Mucosa of rectum (tissue), 2 donors: ENCODE measurements at regions not wholly inside any gene's neighbourhood (a gene's known extent, or its start where the extent isn't known, plus 50 kb on each side); places are given as distances from the start of the nearest gene placed in this dataset.

Experiments used
- H3K27ac ChIP-seq, 2 donors: one replicate each; pipeline ENCODE4 v1.7.0; 2013; ENCODE audit warnings: inconsistent platforms in 2 of 2, low read depth in 2 of 2, low read length in 2 of 2
- H3K27me3 ChIP-seq, 2 donors: one replicate each; pipeline ENCODE4 v1.7.0; 2013; ENCODE audit warnings: low read length in 2 of 2; ENCODE audit not compliant: control insufficient read depth in 2 of 2, insufficient read depth in 2 of 2
- H3K36me3 ChIP-seq, 2 donors: one replicate each; pipeline ENCODE4 v1.7.0; 2013; ENCODE audit warnings: low read length in 2 of 2; ENCODE audit not compliant: control insufficient read depth in 2 of 2, insufficient read depth in 2 of 2
- H3K4me1 ChIP-seq, 2 donors: one replicate each; pipeline ENCODE4 v1.7.0; 2013; ENCODE audit warnings: low read length in 2 of 2, mild to moderate bottlenecking in 1 of 2; ENCODE audit not compliant: control insufficient read depth in 2 of 2, insufficient read depth in 2 of 2
- H3K4me3 ChIP-seq, 2 donors: one replicate each; pipeline ENCODE4 v1.7.0; 2013; ENCODE audit warnings: low read length in 2 of 2
- H3K9ac ChIP-seq, 2 donors: one replicate each; pipeline ENCODE4 v1.7.0; 2013; ENCODE audit warnings: low read length in 2 of 2, low read depth in 1 of 2, mild to moderate bottlenecking in 1 of 2
- H3K9me3 ChIP-seq, 2 donors: one replicate each; pipeline ENCODE4 v1.7.0; 2013; ENCODE audit warnings: low read length in 2 of 2; ENCODE audit not compliant: control insufficient read depth in 2 of 2
- donor health status: healthy.
- donor health status: Normal muscosa, but diverticular disease.

DNA sequence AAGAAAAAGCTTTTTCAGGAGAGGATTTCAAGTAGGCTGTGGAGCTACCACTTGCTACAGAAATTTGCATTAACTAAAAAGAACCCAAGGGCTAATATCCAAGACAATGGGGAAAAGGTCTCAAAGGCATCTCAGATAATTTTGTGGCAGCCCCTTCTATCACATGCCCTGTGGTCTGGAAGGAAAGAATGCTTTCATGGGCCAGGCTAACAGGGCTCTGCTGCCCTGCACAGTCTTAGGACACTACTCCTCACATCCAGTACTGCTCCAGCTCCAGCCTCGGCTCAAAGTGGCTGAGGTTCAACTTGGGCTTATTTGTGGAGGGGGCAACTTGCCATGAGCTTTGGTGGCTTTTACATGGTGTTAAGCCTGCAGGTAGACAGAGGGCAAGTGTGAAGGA, 1150.3 kb downstream of the CNTNAP5 start:
- no peaks in the 10 kb centered on the region for H3K9me3 ChIP-seq
- H3K27ac ChIP-seq, result no peak overlapping the region
- H3K9ac ChIP-seq, result no peak overlapping the region
- no peaks in the 10 kb centered on the region for H3K27me3 ChIP-seq
- no peaks in the 10 kb centered on the region for H3K4me1 ChIP-seq
- no peak overlapping the region for H3K4me3 ChIP-seq
- H3K36me3 ChIP-seq, result no peaks in the 10 kb centered on the region

DNA sequence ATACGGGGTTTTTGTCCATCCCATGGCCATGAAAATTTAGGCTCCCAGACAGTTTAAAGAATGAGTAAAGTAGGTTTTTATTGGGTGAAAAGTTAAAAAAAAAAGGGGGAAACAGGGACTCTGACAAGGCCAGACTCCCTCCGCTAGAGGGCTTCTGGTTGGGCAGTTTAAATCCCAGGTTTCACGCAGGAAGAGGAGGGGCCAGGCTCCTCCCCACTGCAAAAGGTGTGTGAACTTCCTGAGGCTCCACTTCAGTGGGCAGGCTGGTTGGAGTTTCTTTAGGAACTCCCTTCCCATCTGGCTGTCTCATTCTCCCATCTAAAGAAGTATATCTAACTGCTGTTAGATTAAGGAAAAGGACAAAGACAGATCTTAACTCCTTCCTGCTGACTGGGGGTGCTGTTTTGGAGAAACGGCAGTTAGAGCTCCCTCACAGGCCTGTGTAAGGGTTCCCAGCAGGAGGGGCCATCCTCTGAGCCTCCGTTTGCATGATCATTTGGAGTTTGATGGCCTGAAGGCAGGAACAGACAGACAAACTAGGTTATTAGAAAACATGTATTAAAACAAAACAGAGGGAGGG, 1160.7 kb downstream of the CNTNAP5 start:
- H3K4me3 ChIP-seq, result no peak overlapping the region
- no peak overlapping the region for H3K9ac ChIP-seq
- no peak overlapping the region for H3K27ac ChIP-seq
- no peaks in the 10 kb centered on the region for H3K27me3 ChIP-seq
- no peaks in the 10 kb centered on the region for H3K36me3 ChIP-seq
- H3K4me1 ChIP-seq, result no peaks in the 10 kb centered on the region
- H3K9me3 ChIP-seq, result no peaks in the 10 kb centered on the region

DNA sequence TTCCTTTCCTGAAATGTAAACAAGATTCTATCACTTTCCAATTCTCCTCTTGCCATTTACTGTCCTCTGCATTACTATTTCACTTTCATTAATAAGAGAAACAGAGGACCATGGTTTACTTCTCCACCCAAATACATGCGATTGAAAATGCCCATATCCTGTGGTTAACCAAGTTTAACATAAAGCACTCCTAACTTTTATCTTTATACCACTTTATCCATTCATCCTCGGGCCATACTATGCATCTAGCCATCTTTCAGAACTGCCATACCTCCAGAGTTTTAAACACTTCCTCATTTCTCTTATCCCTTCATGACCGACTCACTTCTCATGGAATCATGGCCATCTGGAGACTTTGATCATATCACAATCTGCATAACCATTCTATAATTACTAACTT, 1182.3 kb downstream of the CNTNAP5 start:
- no peak overlapping the region for H3K4me3 ChIP-seq
- no peaks in the 10 kb centered on the region for H3K4me1 ChIP-seq
- H3K27ac ChIP-seq, result no peak overlapping the region
- no peaks in the 10 kb centered on the region for H3K36me3 ChIP-seq
- H3K9me3 ChIP-seq, result no peaks in the 10 kb centered on the region
- H3K9ac ChIP-seq, result no peak overlapping the region
- H3K27me3 ChIP-seq, result no peaks in the 10 kb centered on the region

DNA sequence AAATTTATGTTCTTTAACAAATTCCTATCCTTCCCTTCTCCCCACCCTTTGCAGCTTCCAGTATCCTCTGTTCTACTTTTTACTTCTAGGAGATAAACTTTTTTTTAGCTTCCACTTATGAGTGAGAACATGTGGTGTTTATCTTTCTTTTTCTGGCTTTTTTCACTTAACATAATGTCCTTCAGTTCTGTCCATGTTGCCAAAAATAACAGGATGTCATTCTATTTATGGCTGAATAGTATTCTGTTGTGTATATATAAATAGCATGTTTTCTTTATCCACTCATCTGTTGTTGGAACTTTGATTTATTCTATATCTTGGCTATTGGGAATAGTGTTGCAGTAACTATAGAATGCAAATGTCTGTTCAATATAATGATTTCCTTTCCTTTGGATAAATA, 1191.2 kb downstream of the CNTNAP5 start:
- Histone ChIP-seq H3K27me3 (no peaks in the 10 kb centered on the region), H3K4me3 (no peak overlapping the region), H3K9me3 (no peaks in the 10 kb centered on the region), H3K36me3 (no peaks in the 10 kb centered on the region), H3K9ac (no peak overlapping the region), H3K27ac (no peak overlapping the region), H3K4me1 (no peaks in the 10 kb centered on the region)

DNA sequence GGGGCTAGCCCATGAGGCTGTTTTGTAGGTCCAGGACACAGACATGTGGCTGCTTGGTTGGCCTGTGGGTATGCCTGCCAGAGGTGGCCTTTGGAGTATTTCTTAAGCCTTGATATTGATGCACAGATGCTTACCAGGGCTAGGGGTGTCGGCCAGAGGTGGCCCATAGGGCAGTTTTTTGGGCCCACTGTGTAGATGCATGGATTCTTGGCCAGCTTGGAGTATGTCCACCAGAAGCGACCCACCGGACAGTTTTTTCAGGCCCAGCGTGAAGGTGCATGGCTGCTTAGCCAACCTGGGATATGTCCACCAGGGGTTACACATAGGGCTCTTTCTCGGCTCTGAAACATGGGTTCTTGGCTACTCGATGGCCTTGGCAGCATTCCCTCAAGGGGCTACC, 1199.1 kb downstream of the CNTNAP5 start:
- H3K27me3 ChIP-seq, result no peaks in the 10 kb centered on the region
- H3K4me3 ChIP-seq, result no peak overlapping the region
- no peaks in the 10 kb centered on the region for H3K36me3 ChIP-seq
- no peak overlapping the region for H3K27ac ChIP-seq
- no peak overlapping the region for H3K9ac ChIP-seq
- H3K9me3 ChIP-seq, result no peaks in the 10 kb centered on the region
- H3K4me1 ChIP-seq, result no peaks in the 10 kb centered on the region

DNA sequence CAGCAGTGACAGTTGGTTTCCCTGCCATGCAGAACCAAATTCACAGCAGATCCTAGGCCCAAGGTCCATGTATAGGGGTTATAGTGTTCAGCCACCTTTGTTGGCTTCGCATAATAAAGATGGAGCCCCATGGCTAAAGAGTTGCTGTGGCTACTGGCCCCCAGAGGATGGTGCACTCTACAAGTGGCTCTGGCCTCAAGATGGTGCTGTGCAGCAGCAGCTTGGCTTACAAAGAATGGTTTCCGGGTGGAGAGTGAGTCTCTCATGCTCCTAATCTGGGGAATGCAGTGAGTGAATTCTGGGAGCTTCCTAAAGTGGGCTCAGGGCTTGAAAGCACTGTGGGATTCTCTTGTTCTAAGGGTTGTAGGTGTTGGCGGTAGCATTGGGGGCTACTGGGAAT, 1199.7 kb downstream of the CNTNAP5 start:
- no peak overlapping the region for H3K4me3 ChIP-seq
- H3K9ac ChIP-seq, result no peak overlapping the region
- no peaks in the 10 kb centered on the region for H3K27me3 ChIP-seq
- H3K9me3 ChIP-seq, result no peaks in the 10 kb centered on the region
- H3K27ac ChIP-seq, result no peak overlapping the region
- no peaks in the 10 kb centered on the region for H3K4me1 ChIP-seq
- no peaks in the 10 kb centered on the region for H3K36me3 ChIP-seq

DNA sequence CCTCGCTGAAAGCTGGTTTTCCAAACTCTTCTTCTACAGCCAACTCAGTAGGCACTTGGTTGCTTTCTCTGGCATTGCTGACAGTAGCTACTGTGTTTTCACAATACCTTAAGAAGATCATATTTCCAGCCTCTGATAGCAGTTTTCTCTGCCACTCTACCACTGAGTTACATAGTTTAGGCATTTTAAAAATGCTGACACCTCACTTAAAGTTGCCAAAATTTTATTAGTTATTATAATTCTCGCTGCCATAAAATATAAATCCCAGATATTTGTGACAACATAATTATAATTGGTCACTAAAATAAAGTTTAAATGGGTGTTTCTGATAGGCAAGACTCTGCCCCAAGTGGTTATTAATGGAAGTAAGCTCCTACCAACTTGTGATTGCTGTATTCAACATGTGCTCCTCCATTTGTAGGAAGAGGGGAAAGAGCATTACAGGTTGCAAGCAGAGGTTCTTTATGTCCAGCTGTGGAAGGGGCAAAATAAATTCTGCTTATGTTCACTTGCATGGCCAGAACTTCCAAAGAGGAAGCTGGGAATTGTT, 1202.8 kb downstream of the CNTNAP5 start:
- Histone ChIP-seq H3K9ac (no peak overlapping the region), H3K9me3 (no peaks in the 10 kb centered on the region), H3K27me3 (no peaks in the 10 kb centered on the region), H3K36me3 (no peaks in the 10 kb centered on the region), H3K4me1 (no peaks in the 10 kb centered on the region), H3K4me3 (no peak overlapping the region), H3K27ac (no peak overlapping the region)

DNA sequence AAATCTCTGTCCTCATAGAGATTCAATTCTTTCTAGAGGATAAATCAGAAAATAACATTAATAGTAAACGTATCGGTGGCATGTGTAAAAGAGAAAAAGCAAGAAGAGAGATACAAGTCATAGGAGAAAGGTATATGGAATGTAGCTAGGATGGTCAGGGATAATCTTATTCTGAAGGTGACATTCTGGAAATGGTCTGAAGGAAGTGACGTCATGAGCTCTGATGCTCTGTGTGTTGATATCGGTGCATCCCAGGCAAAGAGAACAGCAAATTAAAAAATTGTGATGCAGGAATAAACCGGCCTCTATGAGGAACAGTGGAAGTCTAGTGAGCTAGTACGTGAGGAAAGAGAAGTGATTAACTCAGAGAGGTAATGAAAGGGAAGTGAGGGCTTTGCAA, 1215.8 kb downstream of the CNTNAP5 start:
- H3K9ac ChIP-seq, result no peak overlapping the region
- no peak overlapping the region for H3K4me3 ChIP-seq
- H3K4me1 ChIP-seq, result no peaks in the 10 kb centered on the region
- H3K27ac ChIP-seq, result no peak overlapping the region
- H3K27me3 ChIP-seq, result no peaks in the 10 kb centered on the region
- no peaks in the 10 kb centered on the region for H3K36me3 ChIP-seq
- no peaks in the 10 kb centered on the region for H3K9me3 ChIP-seq

DNA sequence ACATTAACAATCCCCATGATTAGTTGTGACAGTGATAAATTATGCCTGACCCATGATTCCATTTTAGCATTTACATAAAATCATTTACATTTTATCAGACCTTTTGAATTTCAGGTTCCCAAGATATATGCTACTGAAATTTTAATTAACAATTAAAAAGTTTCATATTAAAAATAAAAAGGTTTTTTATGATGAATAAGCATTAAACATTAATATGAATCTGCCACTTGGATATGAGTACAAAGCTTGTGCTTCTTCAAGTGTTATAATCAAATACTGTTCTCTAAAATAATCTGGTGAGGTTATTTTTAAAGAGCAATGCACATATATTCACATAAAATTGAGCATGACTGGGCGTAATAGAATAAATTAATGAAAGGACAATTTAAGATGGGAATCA, 1218.0 kb downstream of the CNTNAP5 start:
- no peak overlapping the region for H3K9ac ChIP-seq
- H3K4me3 ChIP-seq, result no peak overlapping the region
- no peaks in the 10 kb centered on the region for H3K36me3 ChIP-seq
- H3K4me1 ChIP-seq, result no peaks in the 10 kb centered on the region
- H3K27ac ChIP-seq, result no peak overlapping the region
- no peaks in the 10 kb centered on the region for H3K9me3 ChIP-seq
- no peaks in the 10 kb centered on the region for H3K27me3 ChIP-seq

DNA sequence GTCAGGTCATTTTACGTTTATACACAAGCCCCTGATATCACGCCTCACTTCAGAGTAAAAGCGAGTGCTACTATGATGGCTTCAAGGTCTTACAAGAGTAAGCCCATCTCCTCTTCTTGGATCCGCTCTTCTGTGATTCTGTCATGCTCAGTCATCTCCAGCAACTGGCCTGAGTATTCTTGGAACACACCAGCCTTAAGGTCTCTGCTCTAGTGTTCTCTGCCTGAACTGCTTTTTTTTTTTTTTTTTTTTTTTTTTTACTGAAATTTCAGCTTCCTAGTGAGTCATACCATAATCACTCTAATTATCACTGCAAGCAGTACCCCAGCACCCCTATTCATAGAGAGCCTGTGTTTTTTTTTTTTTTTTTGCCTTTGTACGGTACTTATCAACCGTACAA, 1228.9 kb downstream of the CNTNAP5 start:
- no peak overlapping the region for H3K4me3 ChIP-seq
- no peak overlapping the region for H3K9ac ChIP-seq
- H3K4me1 ChIP-seq, result no peaks in the 10 kb centered on the region
- no peaks in the 10 kb centered on the region for H3K36me3 ChIP-seq
- no peaks in the 10 kb centered on the region for H3K9me3 ChIP-seq
- no peaks in the 10 kb centered on the region for H3K27me3 ChIP-seq
- no peak overlapping the region for H3K27ac ChIP-seq

DNA sequence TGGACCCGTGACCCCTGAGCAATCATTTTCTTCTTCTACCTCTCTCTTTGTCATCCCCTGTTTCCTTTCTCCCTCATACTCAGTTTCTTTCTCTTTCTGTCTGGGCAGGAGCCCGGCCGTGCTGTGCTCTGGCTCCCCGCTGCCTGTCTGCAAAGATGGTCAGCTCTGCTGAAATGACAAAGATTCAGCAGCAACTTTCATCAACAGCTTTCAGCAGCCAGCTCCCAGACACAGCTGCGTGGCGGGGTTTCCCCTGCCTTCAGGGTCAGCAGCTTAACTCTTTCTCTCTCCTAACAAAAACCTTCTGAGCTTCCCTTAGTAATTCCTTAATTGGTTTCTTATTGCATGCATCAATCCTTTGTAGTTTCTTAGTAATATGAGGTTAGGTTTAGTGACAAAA, 1234.4 kb downstream of the CNTNAP5 start:
- Histone ChIP-seq H3K9ac (no peak overlapping the region), H3K27ac (no peak overlapping the region), H3K4me1 (no peaks in the 10 kb centered on the region), H3K36me3 (no peaks in the 10 kb centered on the region), H3K9me3 (no peaks in the 10 kb centered on the region), H3K27me3 (no peaks in the 10 kb centered on the region), H3K4me3 (no peak overlapping the region)
